ENCODE measurements at regions not wholly inside any gene's neighbourhood (a gene's known extent, or its start where the extent isn't known, plus 50 kb on each side); places are given as distances from the start of the nearest gene placed in this dataset.

GRCh38 chr4:158050942-158051341 lies 121.9 kb downstream of the GASK1B start:
- TF ChIP-seq, protein P1, sequence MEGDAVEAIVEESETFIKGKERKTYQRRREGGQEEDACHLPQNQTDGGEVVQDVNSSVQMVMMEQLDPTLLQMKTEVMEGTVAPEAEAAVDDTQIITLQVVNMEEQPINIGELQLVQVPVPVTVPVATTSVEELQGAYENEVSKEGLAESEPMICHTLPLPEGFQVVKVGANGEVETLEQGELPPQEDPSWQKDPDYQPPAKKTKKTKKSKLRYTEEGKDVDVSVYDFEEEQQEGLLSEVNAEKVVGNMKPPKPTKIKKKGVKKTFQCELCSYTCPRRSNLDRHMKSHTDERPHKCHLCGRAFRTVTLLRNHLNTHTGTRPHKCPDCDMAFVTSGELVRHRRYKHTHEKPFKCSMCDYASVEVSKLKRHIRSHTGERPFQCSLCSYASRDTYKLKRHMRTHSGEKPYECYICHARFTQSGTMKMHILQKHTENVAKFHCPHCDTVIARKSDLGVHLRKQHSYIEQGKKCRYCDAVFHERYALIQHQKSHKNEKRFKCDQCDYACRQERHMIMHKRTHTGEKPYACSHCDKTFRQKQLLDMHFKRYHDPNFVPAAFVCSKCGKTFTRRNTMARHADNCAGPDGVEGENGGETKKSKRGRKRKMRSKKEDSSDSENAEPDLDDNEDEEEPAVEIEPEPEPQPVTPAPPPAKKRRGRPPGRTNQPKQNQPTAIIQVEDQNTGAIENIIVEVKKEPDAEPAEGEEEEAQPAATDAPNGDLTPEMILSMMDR (IDR thresholded peaks at IDR 0.05 in 8 of 11, conservative IDR thresholded peaks at IDR 0.05 in 3 of 11) = no peak
- TF ChIP-seq POLR2AphosphoS5 (IDR thresholded peaks at IDR 0.05) = no peak

Data from spleen (tissue), 7 donors.